Neural progenitor cell (in vitro differentiated cells): ENCODE measurements at regions not wholly inside any gene's neighbourhood (a gene's known extent, or its start where the extent isn't known, plus 50 kb on each side); places are given as distances from the start of the nearest gene placed in this dataset.
"Not testable (repeated sequence)": the region's sequence is repeated elsewhere in the genome, so short reads cannot be mapped to it uniquely, and the experiment has no call there.

Experiments
- DNase-seq: peaks from one replicate; pipeline ENCODE4 v3.0.0-alpha.2; 2016; ENCODE audit warnings: low spot score
- H2AFZ ChIP-seq: fragments of 200-600 bp; sonication (generic); replicated peaks from 2 replicates; pipeline ENCODE4 v1.6.1; 2016; ENCODE audit warnings: antibody characterized with exemption
- H3F3A ChIP-seq: fragments of 200-600 bp; sonication (generic); 2 replicates; pipeline ENCODE4 v1.6.1; 2016; ENCODE audit warnings: antibody characterized with exemption, low read depth
- H3K27ac ChIP-seq: fragments of 200-600 bp; sonication (generic); 2 replicates; pipeline ENCODE4 v1.5.1; 2016; ENCODE audit warnings: mild to moderate bottlenecking
- H3K27me3 ChIP-seq: fragments of 200-600 bp; sonication (generic); 2 replicates; pipeline ENCODE4 v1.6.1; 2016; ENCODE audit warnings: mild to moderate bottlenecking, moderate library complexity
- H3K36me3 ChIP-seq: fragments of 200-600 bp; sonication (generic); 2 replicates; pipeline ENCODE4 v1.5.1; 2016
- H3K4me1 ChIP-seq: fragments of 200-600 bp; sonication (generic); 2 replicates; pipeline ENCODE4 v1.6.1; 2016; ENCODE audit warnings: mixed run types
- H3K4me2 ChIP-seq: fragments of 200-600 bp; sonication (generic); 2 replicates; pipeline ENCODE4 v1.6.1; 2016
- H3K4me3 ChIP-seq: fragments of 200-600 bp; sonication (generic); 2 replicates; pipeline ENCODE4 v1.5.1; 2016
- H3K79me2 ChIP-seq: fragments of 200-600 bp; sonication (generic); 2 replicates; pipeline ENCODE4 v1.6.1; 2016; ENCODE audit warnings: low read depth
- H3K9ac ChIP-seq: fragments of 200-600 bp; sonication (generic); 2 replicates; pipeline ENCODE4 v1.6.1; 2016
- H3K9me3 ChIP-seq: fragments of 200-600 bp; sonication (generic); 2 replicates; pipeline ENCODE4 v1.5.1; 2016; ENCODE audit warnings: low read depth
- H4K20me1 ChIP-seq: fragments of 200-600 bp; sonication (generic); 2 replicates; pipeline ENCODE4 v1.6.1; 2016; ENCODE audit warnings: low read depth
- H3K27ac Mint-ChIP-seq: 3 replicates; pipeline ENCODE4 v1.8.0; 2021; ENCODE audit warnings: mixed read lengths
- H3K27me3 Mint-ChIP-seq: 2 replicates; pipeline ENCODE4 v1.8.0; 2022; ENCODE audit warnings: low read depth, mild to moderate bottlenecking, inconsistent platforms, moderate library complexity, mixed read lengths; ENCODE audit not compliant: insufficient read depth
- H3K36me3 Mint-ChIP-seq: 3 replicates; pipeline ENCODE4 v1.8.0; 2021; ENCODE audit warnings: mixed read lengths
- H3K4me1 Mint-ChIP-seq: 3 replicates; pipeline ENCODE4 v1.8.0; 2021; ENCODE audit warnings: mixed read lengths
- H3K4me3 Mint-ChIP-seq: 3 replicates; pipeline ENCODE4 v1.8.0; 2021; ENCODE audit warnings: mild to moderate bottlenecking, moderate library complexity, mixed read lengths
- H3K9me3 Mint-ChIP-seq: 3 replicates; pipeline ENCODE4 v1.8.0; 2020; ENCODE audit warnings: mixed read lengths
- CTCF ChIP-seq: fragments of 200-600 bp; sonication (generic); IDR thresholded peaks from 2 replicates; pipeline ENCODE4 v1.5.1; 2017; ENCODE audit warnings: antibody characterized with exemption, mild to moderate bottlenecking
- EZH2 ChIP-seq: fragments of 200-600 bp; sonication (generic); IDR thresholded peaks from 2 replicates; pipeline ENCODE4 v1.6.1; 2017; ENCODE audit warnings: antibody characterized with exemption, mild to moderate bottlenecking, moderate library complexity
- EZH2phosphoT487 ChIP-seq: fragments of 200-600 bp; sonication (generic); IDR thresholded peaks from 2 replicates; pipeline ENCODE4 v1.6.1; 2017; ENCODE audit warnings: antibody characterized with exemption

- no peak overlapping the region for H2AFZ ChIP-seq
- H3K27ac Mint-ChIP-seq: no peak overlapping the region
- no peak overlapping the region for H3K4me3 Mint-ChIP-seq
- H3K9me3 Mint-ChIP-seq: peaks cover 3% of the 10 kb centered on the region
- H3K27me3 ChIP-seq: no peaks in the 10 kb centered on the region
- H4K20me1 ChIP-seq: no peaks in the 10 kb centered on the region
- H3F3A ChIP-seq: no peaks in the 10 kb centered on the region
- H3K9ac ChIP-seq: no peak overlapping the region
- H3K27ac ChIP-seq: no peak overlapping the region
- no peaks in the 10 kb centered on the region for H3K4me1 Mint-ChIP-seq
- no peaks in the 10 kb centered on the region for H3K79me2 ChIP-seq
- TF ChIP-seq EZH2: no peak
- TF ChIP-seq EZH2phosphoT487: no peak
- TF ChIP-seq CTCF: no peak
- H3K9me3 ChIP-seq: no peaks in the 10 kb centered on the region
- H3K27me3 Mint-ChIP-seq: no peaks in the 10 kb centered on the region
- no peak overlapping the region for H3K4me2 ChIP-seq
- H3K36me3 ChIP-seq: no peaks in the 10 kb centered on the region
- no peak for DNase-seq
- no peaks in the 10 kb centered on the region for H3K4me1 ChIP-seq
- no peaks in the 10 kb centered on the region for H3K36me3 Mint-ChIP-seq
- no peak overlapping the region for H3K4me3 ChIP-seq
Measured at GRCh38 chr13:62747629-62748028, 1332.0 kb upstream of the PCDH20 start.

- TF ChIP-seq EZH2phosphoT487: no peak
- TF ChIP-seq CTCF: no peak
- TF ChIP-seq EZH2: no peak
- no peaks in the 10 kb centered on the region for H3K27me3 ChIP-seq
- H3K79me2 ChIP-seq: no peaks in the 10 kb centered on the region
- no peak for DNase-seq
- no peaks in the 10 kb centered on the region for H3F3A ChIP-seq
- H3K4me1 ChIP-seq: no peaks in the 10 kb centered on the region
- H3K36me3 Mint-ChIP-seq: no peaks in the 10 kb centered on the region
- H3K4me2 ChIP-seq: no peak overlapping the region
- H3K4me1 Mint-ChIP-seq: no peaks in the 10 kb centered on the region
- no peaks in the 10 kb centered on the region for H4K20me1 ChIP-seq
- H3K27ac ChIP-seq: no peak overlapping the region
- no peak overlapping the region for H3K4me3 ChIP-seq
- H3K36me3 ChIP-seq: no peaks in the 10 kb centered on the region
- H3K27me3 Mint-ChIP-seq: no peaks in the 10 kb centered on the region
- H3K9ac ChIP-seq: no peak overlapping the region
- H2AFZ ChIP-seq: no peak overlapping the region
- H3K4me3 Mint-ChIP-seq: no peak overlapping the region
- no peak overlapping the region for H3K27ac Mint-ChIP-seq
- H3K9me3 Mint-ChIP-seq: peaks cover 3% of the 10 kb centered on the region
- no peaks in the 10 kb centered on the region for H3K9me3 ChIP-seq
Measured at GRCh38 chr13:62747152-62747551, 1331.5 kb upstream of the PCDH20 start.

GRCh38 chr13:62729746-62730145, 1314.1 kb upstream of the PCDH20 start:
- not testable (repeated sequence) for H3K4me2 ChIP-seq, H3K4me3 ChIP-seq, H3K27me3 ChIP-seq, DNase-seq, H3K9ac ChIP-seq, H3K9me3 Mint-ChIP-seq, H3K36me3 Mint-ChIP-seq, H3K27ac Mint-ChIP-seq, H3K36me3 ChIP-seq, H3K4me3 Mint-ChIP-seq, H3K4me1 ChIP-seq, H3K27ac ChIP-seq, H3K4me1 Mint-ChIP-seq, H2AFZ ChIP-seq, H4K20me1 ChIP-seq, H3K27me3 Mint-ChIP-seq, H3K79me2 ChIP-seq, H3K9me3 ChIP-seq, H3F3A ChIP-seq

GRCh38 chr13:62721893-62722292, 1306.2 kb upstream of the PCDH20 start:
- no peaks in the 10 kb centered on the region for H4K20me1 ChIP-seq
- Mint-ChIP-seq H3K36me3 (no peaks in the 10 kb centered on the region), H3K9me3 (no peaks in the 10 kb centered on the region), H3K4me3 (no peak overlapping the region), H3K4me1 (no peaks in the 10 kb centered on the region), H3K27me3 (no peaks in the 10 kb centered on the region), H3K27ac (no peak overlapping the region)
- no peak overlapping the region for H3K4me2 ChIP-seq
- H3K4me1 ChIP-seq: no peaks in the 10 kb centered on the region
- peak overlapping the region; percentile 40 for H2AFZ ChIP-seq
- H3K27me3 ChIP-seq: no peaks in the 10 kb centered on the region
- no peak overlapping the region for H3K27ac ChIP-seq
- H3K9ac ChIP-seq: no peak overlapping the region
- no peak overlapping the region for H3K4me3 ChIP-seq
- no peaks in the 10 kb centered on the region for H3K79me2 ChIP-seq
- no peak for DNase-seq
- H3K36me3 ChIP-seq: no peaks in the 10 kb centered on the region
- H3F3A ChIP-seq: no peaks in the 10 kb centered on the region
- TF ChIP-seq EZH2phosphoT487 (no peak), EZH2 (no peak), CTCF (no peak)
- peaks cover 4% of the 10 kb centered on the region for H3K9me3 ChIP-seq

- not testable (repeated sequence) for H3K4me3 Mint-ChIP-seq, H3K27me3 ChIP-seq, H3K9ac ChIP-seq, H3K79me2 ChIP-seq, H3K36me3 ChIP-seq, H3K27me3 Mint-ChIP-seq, H3F3A ChIP-seq, H3K9me3 ChIP-seq, H3K4me1 Mint-ChIP-seq, H3K27ac Mint-ChIP-seq, H3K9me3 Mint-ChIP-seq, H3K4me3 ChIP-seq, DNase-seq, H4K20me1 ChIP-seq, H3K4me2 ChIP-seq, H3K27ac ChIP-seq, H3K36me3 Mint-ChIP-seq, H2AFZ ChIP-seq
- H3K4me1 ChIP-seq: peaks cover 19% of the 10 kb centered on the region
Measured at GRCh38 chr13:62711948-62712347, 1296.3 kb upstream of the PCDH20 start.
